GM23338 (cell line): ENCODE measurements at regions not wholly inside any gene's neighbourhood (a gene's known extent, or its start where the extent isn't known, plus 50 kb on each side); places are given as distances from the start of the nearest gene placed in this dataset.

Source experiments
- EZH2 ChIP-seq: fragments of 200-600 bp; sonication (generic); IDR thresholded peaks from one replicate; pipeline ENCODE4 v1.8.0; 2017; ENCODE audit warnings: antibody characterized with exemption, mild to moderate bottlenecking, low read depth; ENCODE audit not compliant: unreplicated experiment
- POLR2AphosphoS5 ChIP-seq: IDR thresholded peaks from 2 replicates; pipeline ENCODE4 v1.6.1; 2016; ENCODE audit warnings: antibody characterized with exemption, low read depth
- TF ChIP-seq, protein P1 (sequence below), 2 experiments: fragments of 200-600 bp in 1 of 2; sonication (generic) in 1 of 2; conservative IDR thresholded peaks; 2 replicates each; pipeline versions ENCODE4 v1.5.1 to v1.6.1; 2016 to 2017; ENCODE audit warnings: antibody characterized with exemption in 2 of 2, low read depth in 2 of 2, mild to moderate bottlenecking in 2 of 2, moderate library complexity in 1 of 2
- TF ChIP-seq, protein P2 (sequence below): IDR thresholded peaks from one replicate; pipeline ENCODE4 v1.6.1; 2018; ENCODE audit warnings: antibody characterized with exemption; ENCODE audit not compliant: unreplicated experiment

DNA sequence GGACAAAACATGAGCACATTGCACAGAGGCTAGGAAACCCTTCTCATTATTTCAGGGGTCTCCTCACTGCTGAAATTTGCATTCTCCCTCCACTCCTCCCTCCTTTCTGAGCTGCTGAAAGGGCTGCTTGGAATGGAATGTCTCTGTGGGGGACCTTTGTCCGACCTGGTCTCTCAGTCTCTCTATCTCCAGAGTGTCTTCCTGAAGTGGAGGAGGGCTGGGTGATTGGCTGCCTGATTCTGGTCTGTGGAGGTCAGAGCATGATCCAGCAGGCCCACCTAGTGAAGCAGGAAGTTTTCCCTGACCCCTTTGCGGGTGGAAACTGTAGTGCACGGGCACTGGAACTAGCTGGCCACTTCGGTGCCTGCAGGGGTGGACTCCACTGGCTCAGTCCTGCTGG lies 560.5 kb upstream of the HS6ST1 start:
- TF ChIP-seq, protein P1, sequence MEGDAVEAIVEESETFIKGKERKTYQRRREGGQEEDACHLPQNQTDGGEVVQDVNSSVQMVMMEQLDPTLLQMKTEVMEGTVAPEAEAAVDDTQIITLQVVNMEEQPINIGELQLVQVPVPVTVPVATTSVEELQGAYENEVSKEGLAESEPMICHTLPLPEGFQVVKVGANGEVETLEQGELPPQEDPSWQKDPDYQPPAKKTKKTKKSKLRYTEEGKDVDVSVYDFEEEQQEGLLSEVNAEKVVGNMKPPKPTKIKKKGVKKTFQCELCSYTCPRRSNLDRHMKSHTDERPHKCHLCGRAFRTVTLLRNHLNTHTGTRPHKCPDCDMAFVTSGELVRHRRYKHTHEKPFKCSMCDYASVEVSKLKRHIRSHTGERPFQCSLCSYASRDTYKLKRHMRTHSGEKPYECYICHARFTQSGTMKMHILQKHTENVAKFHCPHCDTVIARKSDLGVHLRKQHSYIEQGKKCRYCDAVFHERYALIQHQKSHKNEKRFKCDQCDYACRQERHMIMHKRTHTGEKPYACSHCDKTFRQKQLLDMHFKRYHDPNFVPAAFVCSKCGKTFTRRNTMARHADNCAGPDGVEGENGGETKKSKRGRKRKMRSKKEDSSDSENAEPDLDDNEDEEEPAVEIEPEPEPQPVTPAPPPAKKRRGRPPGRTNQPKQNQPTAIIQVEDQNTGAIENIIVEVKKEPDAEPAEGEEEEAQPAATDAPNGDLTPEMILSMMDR (conservative IDR thresholded peaks at IDR 0.05; ENCODE audit: low read depth in 2 of 2) = no peak
- no peak for TF ChIP-seq EZH2
- TF ChIP-seq POLR2AphosphoS5 = no peak
- TF ChIP-seq, protein P2, sequence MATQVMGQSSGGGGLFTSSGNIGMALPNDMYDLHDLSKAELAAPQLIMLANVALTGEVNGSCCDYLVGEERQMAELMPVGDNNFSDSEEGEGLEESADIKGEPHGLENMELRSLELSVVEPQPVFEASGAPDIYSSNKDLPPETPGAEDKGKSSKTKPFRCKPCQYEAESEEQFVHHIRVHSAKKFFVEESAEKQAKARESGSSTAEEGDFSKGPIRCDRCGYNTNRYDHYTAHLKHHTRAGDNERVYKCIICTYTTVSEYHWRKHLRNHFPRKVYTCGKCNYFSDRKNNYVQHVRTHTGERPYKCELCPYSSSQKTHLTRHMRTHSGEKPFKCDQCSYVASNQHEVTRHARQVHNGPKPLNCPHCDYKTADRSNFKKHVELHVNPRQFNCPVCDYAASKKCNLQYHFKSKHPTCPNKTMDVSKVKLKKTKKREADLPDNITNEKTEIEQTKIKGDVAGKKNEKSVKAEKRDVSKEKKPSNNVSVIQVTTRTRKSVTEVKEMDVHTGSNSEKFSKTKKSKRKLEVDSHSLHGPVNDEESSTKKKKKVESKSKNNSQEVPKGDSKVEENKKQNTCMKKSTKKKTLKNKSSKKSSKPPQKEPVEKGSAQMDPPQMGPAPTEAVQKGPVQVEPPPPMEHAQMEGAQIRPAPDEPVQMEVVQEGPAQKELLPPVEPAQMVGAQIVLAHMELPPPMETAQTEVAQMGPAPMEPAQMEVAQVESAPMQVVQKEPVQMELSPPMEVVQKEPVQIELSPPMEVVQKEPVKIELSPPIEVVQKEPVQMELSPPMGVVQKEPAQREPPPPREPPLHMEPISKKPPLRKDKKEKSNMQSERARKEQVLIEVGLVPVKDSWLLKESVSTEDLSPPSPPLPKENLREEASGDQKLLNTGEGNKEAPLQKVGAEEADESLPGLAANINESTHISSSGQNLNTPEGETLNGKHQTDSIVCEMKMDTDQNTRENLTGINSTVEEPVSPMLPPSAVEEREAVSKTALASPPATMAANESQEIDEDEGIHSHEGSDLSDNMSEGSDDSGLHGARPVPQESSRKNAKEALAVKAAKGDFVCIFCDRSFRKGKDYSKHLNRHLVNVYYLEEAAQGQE = no peak
